ENCODE measurements at regions not wholly inside any gene's neighbourhood (a gene's known extent, or its start where the extent isn't known, plus 50 kb on each side); places are given as distances from the start of the nearest gene placed in this dataset.

- no peaks in the 10 kb centered on the region for H3K4me1 ChIP-seq (ENCODE audit: insufficient read depth, poor library complexity, severe bottlenecking)
- DNase-seq (ENCODE audit: low spot score) (no peak), ATAC-seq (ENCODE audit: low read depth) (no peak)
- H3K4me3 ChIP-seq (ENCODE audit: severe bottlenecking) = no peak overlapping the region
- no peaks in the 10 kb centered on the region for H3K36me3 ChIP-seq (ENCODE audit: low read depth)
- no peaks in the 10 kb centered on the region for H3K9me3 ChIP-seq (ENCODE audit: severe bottlenecking)
- no peaks in the 10 kb centered on the region for H3K27me3 ChIP-seq (ENCODE audit: insufficient read depth, poor library complexity, severe bottlenecking)
- H3K27ac ChIP-seq (ENCODE audit: poor library complexity, severe bottlenecking) = no peak overlapping the region
- TF ChIP-seq, protein P1, sequence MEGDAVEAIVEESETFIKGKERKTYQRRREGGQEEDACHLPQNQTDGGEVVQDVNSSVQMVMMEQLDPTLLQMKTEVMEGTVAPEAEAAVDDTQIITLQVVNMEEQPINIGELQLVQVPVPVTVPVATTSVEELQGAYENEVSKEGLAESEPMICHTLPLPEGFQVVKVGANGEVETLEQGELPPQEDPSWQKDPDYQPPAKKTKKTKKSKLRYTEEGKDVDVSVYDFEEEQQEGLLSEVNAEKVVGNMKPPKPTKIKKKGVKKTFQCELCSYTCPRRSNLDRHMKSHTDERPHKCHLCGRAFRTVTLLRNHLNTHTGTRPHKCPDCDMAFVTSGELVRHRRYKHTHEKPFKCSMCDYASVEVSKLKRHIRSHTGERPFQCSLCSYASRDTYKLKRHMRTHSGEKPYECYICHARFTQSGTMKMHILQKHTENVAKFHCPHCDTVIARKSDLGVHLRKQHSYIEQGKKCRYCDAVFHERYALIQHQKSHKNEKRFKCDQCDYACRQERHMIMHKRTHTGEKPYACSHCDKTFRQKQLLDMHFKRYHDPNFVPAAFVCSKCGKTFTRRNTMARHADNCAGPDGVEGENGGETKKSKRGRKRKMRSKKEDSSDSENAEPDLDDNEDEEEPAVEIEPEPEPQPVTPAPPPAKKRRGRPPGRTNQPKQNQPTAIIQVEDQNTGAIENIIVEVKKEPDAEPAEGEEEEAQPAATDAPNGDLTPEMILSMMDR (IDR thresholded peaks at IDR 0.05; ENCODE audit: poor library complexity, severe bottlenecking) = no peak
Observed at GRCh38 chr13:82323101-82323500, 1559.2 kb downstream of the SLITRK1 start.

- TF ChIP-seq, protein P1 (IDR thresholded peaks at IDR 0.05; ENCODE audit: poor library complexity, severe bottlenecking) = no peak
- H3K9me3 ChIP-seq (ENCODE audit: severe bottlenecking) = no peaks in the 10 kb centered on the region
- H3K27me3 ChIP-seq (ENCODE audit: insufficient read depth, poor library complexity, severe bottlenecking) = no peaks in the 10 kb centered on the region
- no peak overlapping the region for H3K4me3 ChIP-seq (ENCODE audit: severe bottlenecking)
- H3K27ac ChIP-seq (ENCODE audit: poor library complexity, severe bottlenecking) = no peak overlapping the region
- H3K4me1 ChIP-seq (ENCODE audit: insufficient read depth, poor library complexity, severe bottlenecking) = no peaks in the 10 kb centered on the region
- H3K36me3 ChIP-seq (ENCODE audit: low read depth) = no peaks in the 10 kb centered on the region
- DNase-seq (ENCODE audit: low spot score) (no peak), ATAC-seq (ENCODE audit: low read depth) (no peak)
Observed at GRCh38 chr13:82305588-82305987, 1576.7 kb downstream of the SLITRK1 start.

DNA sequence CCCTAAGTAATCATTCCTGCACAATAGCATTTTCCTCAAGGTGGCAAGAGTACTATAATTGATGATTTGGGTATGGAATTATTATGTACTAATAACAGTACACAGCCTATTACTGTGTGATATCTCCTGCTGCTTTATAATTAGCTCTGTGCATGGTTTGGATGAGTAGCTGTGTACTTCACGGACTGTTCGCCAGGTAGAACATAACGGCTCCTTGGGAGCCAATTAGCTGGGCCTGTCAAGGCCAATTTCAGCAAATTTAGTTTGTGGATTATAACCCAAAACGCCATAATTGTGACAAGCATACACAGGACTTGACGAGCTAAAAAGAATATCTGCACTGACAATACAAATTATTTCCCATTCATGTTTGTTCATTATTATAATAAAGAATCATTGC lies 1584.2 kb downstream of the SLITRK1 start:
- TF ChIP-seq, protein P1 (IDR thresholded peaks at IDR 0.05; ENCODE audit: poor library complexity, severe bottlenecking) = no peak
- Histone ChIP-seq H3K9me3 (ENCODE audit: severe bottlenecking) (no peaks in the 10 kb centered on the region), H3K27ac (ENCODE audit: poor library complexity, severe bottlenecking) (no peak overlapping the region), H3K4me1 (ENCODE audit: insufficient read depth, poor library complexity, severe bottlenecking) (no peaks in the 10 kb centered on the region), H3K4me3 (ENCODE audit: severe bottlenecking) (no peak overlapping the region), H3K27me3 (ENCODE audit: insufficient read depth, poor library complexity, severe bottlenecking) (no peaks in the 10 kb centered on the region), H3K36me3 (ENCODE audit: low read depth) (no peaks in the 10 kb centered on the region)
- ATAC-seq (ENCODE audit: low read depth) (no peak), DNase-seq (ENCODE audit: low spot score) (no peak)

GRCh38 chr13:82294226-82294625 lies 1588.0 kb downstream of the SLITRK1 start:
- Histone ChIP-seq H3K27me3 (ENCODE audit: insufficient read depth, poor library complexity, severe bottlenecking) (no peaks in the 10 kb centered on the region), H3K27ac (ENCODE audit: poor library complexity, severe bottlenecking) (no peak overlapping the region), H3K9me3 (ENCODE audit: severe bottlenecking) (no peaks in the 10 kb centered on the region), H3K4me1 (ENCODE audit: insufficient read depth, poor library complexity, severe bottlenecking) (no peaks in the 10 kb centered on the region), H3K4me3 (ENCODE audit: severe bottlenecking) (no peak overlapping the region), H3K36me3 (ENCODE audit: low read depth) (no peaks in the 10 kb centered on the region)
- no peak for ATAC-seq (ENCODE audit: low read depth)
- TF ChIP-seq, protein P1 (IDR thresholded peaks at IDR 0.05; ENCODE audit: poor library complexity, severe bottlenecking) = no peak
- no peak for DNase-seq (ENCODE audit: low spot score)

- TF ChIP-seq, protein P1 (IDR thresholded peaks at IDR 0.05; ENCODE audit: poor library complexity, severe bottlenecking) = no peak
- no peaks in the 10 kb centered on the region for H3K4me1 ChIP-seq (ENCODE audit: insufficient read depth, poor library complexity, severe bottlenecking)
- H3K9me3 ChIP-seq (ENCODE audit: severe bottlenecking) = no peaks in the 10 kb centered on the region
- H3K4me3 ChIP-seq (ENCODE audit: severe bottlenecking) = no peak overlapping the region
- H3K27me3 ChIP-seq (ENCODE audit: insufficient read depth, poor library complexity, severe bottlenecking) = no peaks in the 10 kb centered on the region
- DNase-seq (ENCODE audit: low spot score) = no peak
- H3K36me3 ChIP-seq (ENCODE audit: low read depth) = no peaks in the 10 kb centered on the region
- ATAC-seq (ENCODE audit: low read depth) = no peak
- no peak overlapping the region for H3K27ac ChIP-seq (ENCODE audit: poor library complexity, severe bottlenecking)
Observed at GRCh38 chr13:82292334-82292733, 1589.9 kb downstream of the SLITRK1 start.
